ENCODE measurements at regions not wholly inside any gene's neighbourhood (a gene's known extent, or its start where the extent isn't known, plus 50 kb on each side); places are given as distances from the start of the nearest gene placed in this dataset.
"Not testable (repeated sequence)": the region's sequence is repeated elsewhere in the genome, so short reads cannot be mapped to it uniquely, and the experiment has no call there.

GRCh38 chr1:65650682-65651081 lies 142.0 kb upstream of the PDE4B start:
- Histone ChIP-seq H3K9ac (no peak overlapping the region), H3K27me3 (ENCODE audit: control insufficient read depth, insufficient read depth, low read length) (no peaks in the 10 kb centered on the region), H2AFZ (no peak overlapping the region)

GRCh38 chr1:65654526-65654925 lies 138.2 kb upstream of the PDE4B start:
- H3K36me3 ChIP-seq (ENCODE audit: control insufficient read depth, insufficient read depth, low read length); H3K9me3 ChIP-seq (ENCODE audit: control insufficient read depth, low read length); H3K4me3 ChIP-seq (ENCODE audit: low read depth, low read length); H3K27me3 ChIP-seq (ENCODE audit: control insufficient read depth, insufficient read depth, low read length); H3K27ac ChIP-seq; H3K9ac ChIP-seq; H3K4me1 ChIP-seq; H2AFZ ChIP-seq; H3K4me2 ChIP-seq (ENCODE audit: low read length); H3K79me2 ChIP-seq: not testable (repeated sequence)

More at GRCh38 chr1:65650682-65651081, 142.0 kb upstream of the PDE4B start:
- Histone ChIP-seq H3K79me2 (no peaks in the 10 kb centered on the region), H3K9me3 (ENCODE audit: control insufficient read depth, low read length) (no peaks in the 10 kb centered on the region), H3K36me3 (ENCODE audit: control insufficient read depth, insufficient read depth, low read length) (no peaks in the 10 kb centered on the region), H3K4me3 (ENCODE audit: low read depth, low read length) (no peak overlapping the region), H3K4me1 (no peaks in the 10 kb centered on the region), H3K27ac (no peak overlapping the region), H3K4me2 (ENCODE audit: low read length) (no peak overlapping the region)
- no peak for TF ChIP-seq CTCF (IDR thresholded peaks at IDR 0.05)

GRCh38 chr1:65657609-65658008 lies 135.1 kb upstream of the PDE4B start:
- H3K27me3 ChIP-seq (ENCODE audit: control insufficient read depth, insufficient read depth, low read length); H3K4me1 ChIP-seq; H3K36me3 ChIP-seq (ENCODE audit: control insufficient read depth, insufficient read depth, low read length); H3K4me3 ChIP-seq (ENCODE audit: low read depth, low read length); H3K79me2 ChIP-seq; H2AFZ ChIP-seq; H3K9ac ChIP-seq; H3K4me2 ChIP-seq (ENCODE audit: low read length); H3K27ac ChIP-seq; H3K9me3 ChIP-seq (ENCODE audit: control insufficient read depth, low read length): not testable (repeated sequence)

- H3K4me3 ChIP-seq (ENCODE audit: low read depth, low read length) = no peak overlapping the region
- no peak overlapping the region for H3K27ac ChIP-seq
- H3K27me3 ChIP-seq (ENCODE audit: control insufficient read depth, insufficient read depth, low read length) = no peaks in the 10 kb centered on the region
- no peaks in the 10 kb centered on the region for H3K36me3 ChIP-seq (ENCODE audit: control insufficient read depth, insufficient read depth, low read length)
- H3K79me2 ChIP-seq = no peaks in the 10 kb centered on the region
- H3K4me1 ChIP-seq = no peaks in the 10 kb centered on the region
- no peaks in the 10 kb centered on the region for H3K9me3 ChIP-seq (ENCODE audit: control insufficient read depth, low read length)
- no peak overlapping the region for H3K4me2 ChIP-seq (ENCODE audit: low read length)
- H2AFZ ChIP-seq = no peak overlapping the region
- H3K9ac ChIP-seq = no peak overlapping the region
- no peak for TF ChIP-seq CTCF (IDR thresholded peaks at IDR 0.05)
Observed at GRCh38 chr1:65658122-65658521, 134.6 kb upstream of the PDE4B start.

GRCh38 chr1:65668368-65668767 lies 124.3 kb upstream of the PDE4B start:
- Histone ChIP-seq H2AFZ (no peak overlapping the region), H3K27me3 (ENCODE audit: control insufficient read depth, insufficient read depth, low read length) (no peaks in the 10 kb centered on the region), H3K9me3 (ENCODE audit: control insufficient read depth, low read length) (no peaks in the 10 kb centered on the region), H3K4me1 (no peaks in the 10 kb centered on the region), H3K9ac (no peak overlapping the region), H3K36me3 (ENCODE audit: control insufficient read depth, insufficient read depth, low read length) (no peaks in the 10 kb centered on the region), H3K4me3 (ENCODE audit: low read depth, low read length) (no peak overlapping the region), H3K4me2 (ENCODE audit: low read length) (no peak overlapping the region), H3K79me2 (no peaks in the 10 kb centered on the region), H3K27ac (no peak overlapping the region)
- no peak for TF ChIP-seq CTCF (IDR thresholded peaks at IDR 0.05)

GRCh38 chr1:65670518-65670917 lies 122.2 kb upstream of the PDE4B start:
- Histone ChIP-seq H3K4me2 (ENCODE audit: low read length) (no peak overlapping the region), H3K4me1 (no peaks in the 10 kb centered on the region), H3K9ac (no peak overlapping the region), H3K27ac (no peak overlapping the region), H3K79me2 (no peaks in the 10 kb centered on the region), H3K4me3 (ENCODE audit: low read depth, low read length) (no peak overlapping the region), H3K27me3 (ENCODE audit: control insufficient read depth, insufficient read depth, low read length) (no peaks in the 10 kb centered on the region), H3K36me3 (ENCODE audit: control insufficient read depth, insufficient read depth, low read length) (no peaks in the 10 kb centered on the region), H3K9me3 (ENCODE audit: control insufficient read depth, low read length) (no peaks in the 10 kb centered on the region), H2AFZ (no peak overlapping the region)
- TF ChIP-seq CTCF (IDR thresholded peaks at IDR 0.05) = no peak

Data from parathyroid adenoma (tissue), 2 donors.